ENCODE measurements at regions not wholly inside any gene's neighbourhood (a gene's known extent, or its start where the extent isn't known, plus 50 kb on each side); places are given as distances from the start of the nearest gene placed in this dataset.

DNA sequence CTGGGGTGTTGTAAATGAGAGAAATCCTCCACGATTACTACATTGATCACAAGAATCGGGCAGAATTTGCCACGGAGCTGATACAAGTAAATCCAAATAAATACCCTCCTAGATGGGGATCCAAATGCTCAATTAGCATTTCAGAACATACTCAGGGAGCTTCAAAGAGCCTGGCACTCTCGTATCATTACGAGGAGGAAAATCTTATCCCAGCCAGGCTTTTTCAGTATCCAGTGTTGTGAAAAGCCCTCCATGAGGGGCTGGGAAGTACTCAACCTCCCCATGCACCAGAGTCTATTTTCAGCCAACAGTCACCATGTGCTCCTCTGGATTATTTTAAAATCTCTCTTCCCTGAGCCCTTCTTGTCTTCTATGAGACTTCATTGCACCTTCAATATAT, 122.6 kb upstream of the ARRDC4 start:
- Histone ChIP-seq H3K9me3 (peaks cover 0 to 5% (median 0%) of the 10 kb centered on the region in 4 donors), H3K27me3 (no peaks in the 10 kb centered on the region), H3K4me1 (no peaks in the 10 kb centered on the region), H3K27ac (no peak overlapping the region), H3K36me3 (no peaks in the 10 kb centered on the region), H3K4me3 (no peak overlapping the region)
- DNase-seq (no peak), ATAC-seq (ENCODE audit: low FRiP score in 2 of 2) (no peak)
- WGBS, 2 donors: 57 to 76% methylated on average over 5 of the region's 5 CpGs
- TF ChIP-seq POLR2AphosphoS5 (IDR thresholded peaks at IDR 0.05) (no peak), POLR2A (IDR thresholded peaks at IDR 0.05) (no peak), EP300 (IDR thresholded peaks at IDR 0.05) (no peak)
- TF ChIP-seq, protein P1, sequence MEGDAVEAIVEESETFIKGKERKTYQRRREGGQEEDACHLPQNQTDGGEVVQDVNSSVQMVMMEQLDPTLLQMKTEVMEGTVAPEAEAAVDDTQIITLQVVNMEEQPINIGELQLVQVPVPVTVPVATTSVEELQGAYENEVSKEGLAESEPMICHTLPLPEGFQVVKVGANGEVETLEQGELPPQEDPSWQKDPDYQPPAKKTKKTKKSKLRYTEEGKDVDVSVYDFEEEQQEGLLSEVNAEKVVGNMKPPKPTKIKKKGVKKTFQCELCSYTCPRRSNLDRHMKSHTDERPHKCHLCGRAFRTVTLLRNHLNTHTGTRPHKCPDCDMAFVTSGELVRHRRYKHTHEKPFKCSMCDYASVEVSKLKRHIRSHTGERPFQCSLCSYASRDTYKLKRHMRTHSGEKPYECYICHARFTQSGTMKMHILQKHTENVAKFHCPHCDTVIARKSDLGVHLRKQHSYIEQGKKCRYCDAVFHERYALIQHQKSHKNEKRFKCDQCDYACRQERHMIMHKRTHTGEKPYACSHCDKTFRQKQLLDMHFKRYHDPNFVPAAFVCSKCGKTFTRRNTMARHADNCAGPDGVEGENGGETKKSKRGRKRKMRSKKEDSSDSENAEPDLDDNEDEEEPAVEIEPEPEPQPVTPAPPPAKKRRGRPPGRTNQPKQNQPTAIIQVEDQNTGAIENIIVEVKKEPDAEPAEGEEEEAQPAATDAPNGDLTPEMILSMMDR (IDR thresholded peaks at IDR 0.05): no peak

DNA sequence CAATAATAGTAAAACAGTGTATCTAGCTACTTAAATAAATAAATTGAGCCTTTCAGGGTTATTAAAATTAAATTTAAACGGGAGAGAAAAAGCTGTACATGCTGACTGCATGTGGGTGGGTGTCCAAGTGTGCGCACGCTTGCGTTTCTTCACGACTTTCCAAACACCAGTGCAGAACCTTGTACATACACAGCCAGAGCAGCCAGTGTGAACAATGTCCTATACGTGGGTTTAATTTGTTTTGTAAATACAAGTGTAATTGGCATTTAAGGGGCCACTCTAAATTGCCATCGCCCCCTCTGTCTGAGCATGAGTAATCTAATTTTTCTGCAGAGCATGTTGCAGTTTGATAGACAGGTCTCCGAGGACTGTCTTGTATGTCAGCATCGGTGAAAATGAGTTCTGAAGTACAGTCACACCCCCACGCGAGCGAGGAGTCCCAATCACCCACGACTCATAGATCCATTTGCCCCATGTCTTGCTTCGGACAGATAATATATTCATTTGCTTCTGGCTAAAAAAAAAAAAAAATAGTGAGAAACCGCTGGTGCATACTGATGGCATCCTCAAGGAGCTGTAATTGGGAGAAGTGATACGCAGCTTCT, 121.8 kb upstream of the ARRDC4 start:
- TF ChIP-seq, protein P1 (IDR thresholded peaks at IDR 0.05): no peak
- no peak for TF ChIP-seq POLR2AphosphoS5 (IDR thresholded peaks at IDR 0.05)
- ATAC-seq (ENCODE audit: low FRiP score in 2 of 2): no peak
- Histone ChIP-seq H3K4me1 (no peaks in the 10 kb centered on the region), H3K36me3 (no peaks in the 10 kb centered on the region), H3K27me3 (no peaks in the 10 kb centered on the region), H3K27ac (no peak overlapping the region), H3K4me3 (no peak overlapping the region), H3K9me3 (peaks cover 0 to 1% (median 0%) of the 10 kb centered on the region in 4 donors)
- DNase-seq: no peak
- WGBS, 2 donors: 87 to 89% methylated on average over 16 of the region's 16 CpGs

DNA sequence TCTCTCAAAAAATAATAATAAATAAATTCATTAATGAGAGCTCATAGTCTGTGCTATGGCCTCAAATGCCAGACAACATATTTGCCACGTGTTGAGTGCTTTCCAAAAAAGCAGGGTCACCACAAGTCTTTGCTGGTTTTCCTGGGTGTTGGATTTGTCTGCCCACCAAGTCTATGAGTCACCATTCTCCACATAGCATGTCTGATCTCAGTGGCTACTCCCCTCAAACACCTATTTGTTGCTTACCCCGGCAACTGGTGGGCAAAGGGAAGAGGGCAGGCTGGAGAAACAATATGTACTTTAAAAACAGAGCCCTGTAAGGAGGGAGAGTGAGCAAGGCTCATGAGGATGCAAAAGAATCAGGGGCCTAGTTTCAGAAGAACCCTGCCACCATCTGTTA, 120.0 kb upstream of the ARRDC4 start:
- WGBS, 2 donors: 77% methylated on average over 2 of the region's 2 CpGs
- no peak for ATAC-seq (ENCODE audit: low FRiP score in 2 of 2)
- Histone ChIP-seq H3K4me1 (no peaks in the 10 kb centered on the region), H3K4me3 (no peak overlapping the region), H3K27me3 (no peaks in the 10 kb centered on the region), H3K36me3 (no peaks in the 10 kb centered on the region), H3K9me3 (no peaks in the 10 kb centered on the region), H3K27ac (no peak overlapping the region)
- TF ChIP-seq EP300 (IDR thresholded peaks at IDR 0.05) (no peak), POLR2A (IDR thresholded peaks at IDR 0.05) (no peak), POLR2AphosphoS5 (IDR thresholded peaks at IDR 0.05) (no peak)
- TF ChIP-seq, protein P1 (IDR thresholded peaks at IDR 0.05): no peak
- DNase-seq: no peak

DNA sequence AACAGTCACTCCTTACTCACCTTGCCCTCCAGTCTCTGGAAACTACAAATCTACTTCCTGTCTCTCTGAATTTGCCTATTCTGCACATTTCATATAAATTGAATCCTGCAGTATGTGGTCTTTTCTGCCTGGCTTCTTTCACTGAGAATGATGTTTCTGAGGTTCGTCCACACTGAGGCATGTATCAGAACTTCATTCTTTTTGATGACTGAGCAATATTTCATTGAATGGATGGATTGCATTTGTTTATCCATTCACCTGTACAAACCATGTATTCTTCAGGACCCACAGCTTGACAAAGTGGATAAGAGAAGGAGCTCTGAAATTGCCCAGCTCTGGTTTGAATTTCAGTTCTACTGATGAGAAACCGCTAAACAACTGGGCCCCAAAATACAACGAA, 118.9 kb upstream of the ARRDC4 start:
- no peak overlapping the region for H3K4me3 ChIP-seq
- 85 to 88% methylated on average over 3 of the region's 3 CpGs for WGBS, 2 donors
- no peak overlapping the region for H3K27ac ChIP-seq
- TF ChIP-seq POLR2A (IDR thresholded peaks at IDR 0.05): no peak
- TF ChIP-seq POLR2AphosphoS5 (IDR thresholded peaks at IDR 0.05): no peak
- TF ChIP-seq, protein P1 (IDR thresholded peaks at IDR 0.05): no peak
- no peak for TF ChIP-seq EP300 (IDR thresholded peaks at IDR 0.05)
- ATAC-seq (ENCODE audit: low FRiP score in 2 of 2) (no peak), DNase-seq (no peak)
- H3K4me1 ChIP-seq: no peaks in the 10 kb centered on the region
- no peaks in the 10 kb centered on the region for H3K36me3 ChIP-seq
- no peaks in the 10 kb centered on the region for H3K9me3 ChIP-seq
- H3K27me3 ChIP-seq: no peaks in the 10 kb centered on the region

DNA sequence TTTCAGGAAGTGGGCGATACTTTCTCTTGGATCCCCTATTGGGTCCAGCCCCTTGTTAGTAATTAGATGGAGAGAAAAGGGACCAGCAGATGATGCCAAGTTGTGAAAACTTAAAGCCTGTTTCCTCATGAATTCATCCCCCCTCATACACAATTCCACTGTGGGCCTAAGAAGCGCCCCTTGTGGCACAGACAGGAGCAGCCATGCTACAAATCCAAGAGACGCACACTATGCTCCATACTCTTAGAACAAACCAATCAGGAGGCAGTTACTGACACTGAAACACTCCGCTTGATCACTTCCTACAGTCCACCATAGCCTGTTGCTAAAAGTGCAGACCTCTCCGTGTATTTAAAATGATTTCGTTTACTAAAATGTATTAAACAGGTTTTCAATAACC, 111.3 kb upstream of the ARRDC4 start:
- no peak for TF ChIP-seq POLR2AphosphoS5 (IDR thresholded peaks at IDR 0.05)
- TF ChIP-seq, protein P1 (IDR thresholded peaks at IDR 0.05): no peak
- no peak for TF ChIP-seq EP300 (IDR thresholded peaks at IDR 0.05)
- TF ChIP-seq POLR2A (IDR thresholded peaks at IDR 0.05): no peak
- Histone ChIP-seq H3K27ac (no peak overlapping the region), H3K9me3 (peaks cover 0 to 3% (median 0%) of the 10 kb centered on the region in 4 donors), H3K27me3 (no peaks in the 10 kb centered on the region), H3K4me3 (no peak overlapping the region), H3K36me3 (no peaks in the 10 kb centered on the region), H3K4me1 (no peaks in the 10 kb centered on the region)
- no peak for DNase-seq
- WGBS, 2 donors: 81 to 86% methylated on average over 6 of the region's 6 CpGs
- no peak for ATAC-seq (ENCODE audit: low FRiP score in 2 of 2)
